ENCODE measurements at regions not wholly inside any gene's neighbourhood (a gene's known extent, or its start where the extent isn't known, plus 50 kb on each side); places are given as distances from the start of the nearest gene placed in this dataset.

DNA sequence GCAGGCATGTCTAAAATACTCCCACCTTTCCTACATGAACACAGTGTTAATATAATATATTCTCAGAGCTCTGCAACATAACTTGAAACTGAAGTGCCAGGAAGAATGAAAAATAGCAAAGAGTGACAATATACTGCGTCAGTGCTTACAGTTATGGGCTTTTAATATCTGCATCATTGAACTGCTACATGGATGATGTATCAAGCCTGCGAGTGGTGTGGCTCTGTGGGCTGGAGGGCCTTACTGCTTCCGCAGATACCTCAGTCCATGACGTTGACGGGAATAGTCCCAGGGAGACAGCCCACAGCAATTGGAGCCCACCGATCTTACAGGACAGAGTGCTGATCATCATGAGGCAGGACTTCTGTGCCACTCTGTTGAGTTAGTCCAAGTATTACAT, 727.0 kb downstream of the NR2F2 start:
- Histone ChIP-seq H3K36me3 (ENCODE audit: control insufficient read depth in 2 of 2, extremely low read depth in 1 of 2, insufficient read depth in 2 of 2, low read length in 2 of 2) (no peaks in the 10 kb centered on the region), H3K9ac (ENCODE audit: control insufficient read depth, extremely low read depth, insufficient read depth, low read length) (no peak overlapping the region), H3K9me3 (ENCODE audit: control insufficient read depth, low read depth, low read length) (peaks cover 2% of the 10 kb centered on the region), H3K9me1 (ENCODE audit: control insufficient read depth, extremely low read depth, insufficient read depth, low read length) (no peaks in the 10 kb centered on the region), H2AFZ (ENCODE audit: control insufficient read depth, low read length) (no peak overlapping the region), H3K4me3 (ENCODE audit: control insufficient read depth in 2 of 3, extremely low read depth in 1 of 3, insufficient read depth in 2 of 3, low read depth in 1 of 3, low read length in 3 of 3) (no peak overlapping the region), H3K27ac (ENCODE audit: control insufficient read depth, insufficient read depth, low read length) (no peak overlapping the region), H3K4me2 (ENCODE audit: control insufficient read depth, extremely low read depth, insufficient read depth, low read depth, low read length) (no peak overlapping the region), H3K27me3 (ENCODE audit: control insufficient read depth, extremely low read depth, insufficient read depth, low read length) (no peaks in the 10 kb centered on the region), H4K20me1 (ENCODE audit: control insufficient read depth, extremely low read depth, insufficient read depth, low read length) (no peaks in the 10 kb centered on the region), H3K79me2 (ENCODE audit: control insufficient read depth, insufficient read depth, low read length) (no peaks in the 10 kb centered on the region), H3K4me1 (ENCODE audit: control insufficient read depth, extremely low read depth, insufficient read depth, low read length) (no peaks in the 10 kb centered on the region)
- DNase-seq (ENCODE audit: low read depth, low spot score) (no peak), FAIRE-seq (no peak)
- TF ChIP-seq, protein P1, sequence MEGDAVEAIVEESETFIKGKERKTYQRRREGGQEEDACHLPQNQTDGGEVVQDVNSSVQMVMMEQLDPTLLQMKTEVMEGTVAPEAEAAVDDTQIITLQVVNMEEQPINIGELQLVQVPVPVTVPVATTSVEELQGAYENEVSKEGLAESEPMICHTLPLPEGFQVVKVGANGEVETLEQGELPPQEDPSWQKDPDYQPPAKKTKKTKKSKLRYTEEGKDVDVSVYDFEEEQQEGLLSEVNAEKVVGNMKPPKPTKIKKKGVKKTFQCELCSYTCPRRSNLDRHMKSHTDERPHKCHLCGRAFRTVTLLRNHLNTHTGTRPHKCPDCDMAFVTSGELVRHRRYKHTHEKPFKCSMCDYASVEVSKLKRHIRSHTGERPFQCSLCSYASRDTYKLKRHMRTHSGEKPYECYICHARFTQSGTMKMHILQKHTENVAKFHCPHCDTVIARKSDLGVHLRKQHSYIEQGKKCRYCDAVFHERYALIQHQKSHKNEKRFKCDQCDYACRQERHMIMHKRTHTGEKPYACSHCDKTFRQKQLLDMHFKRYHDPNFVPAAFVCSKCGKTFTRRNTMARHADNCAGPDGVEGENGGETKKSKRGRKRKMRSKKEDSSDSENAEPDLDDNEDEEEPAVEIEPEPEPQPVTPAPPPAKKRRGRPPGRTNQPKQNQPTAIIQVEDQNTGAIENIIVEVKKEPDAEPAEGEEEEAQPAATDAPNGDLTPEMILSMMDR (optimal IDR thresholded peaks at IDR 0.05 in 1 of 3, IDR thresholded peaks at IDR 0.05 in 1 of 3, conservative IDR thresholded peaks at IDR 0.05 in 1 of 3; ENCODE audit: extremely low read depth in 1 of 3, insufficient read depth in 2 of 3, low read length in 3 of 3): no peak
- dilution Hi-C loops (cut with MboI; ENCODE audit: extremely low pct_ligation_motif_present, low sequenced_read_pairs): no loop called here

- FAIRE-seq (no peak), DNase-seq (ENCODE audit: low read depth, low spot score) (no peak)
- Histone ChIP-seq H3K9me3 (ENCODE audit: control insufficient read depth, low read depth, low read length) (no peaks in the 10 kb centered on the region), H3K36me3 (ENCODE audit: control insufficient read depth in 2 of 2, extremely low read depth in 1 of 2, insufficient read depth in 2 of 2, low read length in 2 of 2) (no peaks in the 10 kb centered on the region), H3K9me1 (ENCODE audit: control insufficient read depth, extremely low read depth, insufficient read depth, low read length) (no peaks in the 10 kb centered on the region), H3K4me3 (ENCODE audit: control insufficient read depth in 2 of 3, extremely low read depth in 1 of 3, insufficient read depth in 2 of 3, low read depth in 1 of 3, low read length in 3 of 3) (no peak overlapping the region), H3K4me1 (ENCODE audit: control insufficient read depth, extremely low read depth, insufficient read depth, low read length) (no peaks in the 10 kb centered on the region), H3K4me2 (ENCODE audit: control insufficient read depth, extremely low read depth, insufficient read depth, low read depth, low read length) (no peak overlapping the region), H3K9ac (ENCODE audit: control insufficient read depth, extremely low read depth, insufficient read depth, low read length) (no peak overlapping the region), H4K20me1 (ENCODE audit: control insufficient read depth, extremely low read depth, insufficient read depth, low read length) (no peaks in the 10 kb centered on the region), H3K79me2 (ENCODE audit: control insufficient read depth, insufficient read depth, low read length) (no peaks in the 10 kb centered on the region), H2AFZ (ENCODE audit: control insufficient read depth, low read length) (no peak overlapping the region), H3K27ac (ENCODE audit: control insufficient read depth, insufficient read depth, low read length) (no peak overlapping the region), H3K27me3 (ENCODE audit: control insufficient read depth, extremely low read depth, insufficient read depth, low read length) (no peaks in the 10 kb centered on the region)
- dilution Hi-C loops (cut with MboI; ENCODE audit: extremely low pct_ligation_motif_present, low sequenced_read_pairs): no loop called here
- TF ChIP-seq, protein P1 (optimal IDR thresholded peaks at IDR 0.05 in 1 of 3, IDR thresholded peaks at IDR 0.05 in 1 of 3, conservative IDR thresholded peaks at IDR 0.05 in 1 of 3; ENCODE audit: extremely low read depth in 1 of 3, insufficient read depth in 2 of 3, low read length in 3 of 3): no peak
- no peak for TF ChIP-seq EZH2 (IDR thresholded peaks at IDR 0.05; ENCODE audit: low read length)
Measured at GRCh38 chr15:97059281-97059680, 728.8 kb downstream of the NR2F2 start.
